ENCODE measurements at regions not wholly inside any gene's neighbourhood (a gene's known extent, or its start where the extent isn't known, plus 50 kb on each side); places are given as distances from the start of the nearest gene placed in this dataset.

- DNase-seq (ENCODE audit: low read depth in 3 of 3, low spot score in 1 of 3): no peak
Measured at GRCh38 chr21:39029086-39029755, 154.0 kb downstream of the PSMG1 start.

GRCh38 chr21:39025198-39025597, 158.1 kb downstream of the PSMG1 start:
- DNase-seq (ENCODE audit: low read depth in 3 of 3, low spot score in 1 of 3): no peak

- DNase-seq (ENCODE audit: low read depth in 3 of 3, low spot score in 1 of 3): no peak
Measured at GRCh38 chr21:39024538-39024937, 158.7 kb downstream of the PSMG1 start.

GRCh38 chr21:39022863-39023693, 160.2 kb downstream of the PSMG1 start:
- no peak for DNase-seq (ENCODE audit: low read depth in 3 of 3, low spot score in 1 of 3)

- no peak for DNase-seq (ENCODE audit: low read depth in 3 of 3, low spot score in 1 of 3)
Measured at GRCh38 chr21:39022466-39022862, 160.8 kb downstream of the PSMG1 start.

- DNase-seq (ENCODE audit: low read depth in 3 of 3, low spot score in 1 of 3): no peak
Measured at GRCh38 chr21:39022035-39022434, 161.2 kb downstream of the PSMG1 start.

- DNase-seq (ENCODE audit: low read depth in 3 of 3, low spot score in 1 of 3): no peak
Measured at GRCh38 chr21:39021478-39021832, 161.8 kb downstream of the PSMG1 start.

GRCh38 chr21:39020751-39021477, 162.3 kb downstream of the PSMG1 start:
- no peak for DNase-seq (ENCODE audit: low read depth in 3 of 3, low spot score in 1 of 3)

- no peak for DNase-seq (ENCODE audit: low read depth in 3 of 3, low spot score in 1 of 3)
Measured at GRCh38 chr21:39018730-39019129, 164.5 kb downstream of the PSMG1 start.

GRCh38 chr21:39016740-39017315, 166.4 kb downstream of the PSMG1 start:
- no peak for DNase-seq (ENCODE audit: low read depth in 3 of 3, low spot score in 1 of 3)

- DNase-seq (ENCODE audit: low read depth in 3 of 3, low spot score in 1 of 3): no peak
Measured at GRCh38 chr21:39014747-39015146, 168.5 kb downstream of the PSMG1 start.

- DNase-seq (ENCODE audit: low read depth in 3 of 3, low spot score in 1 of 3): no peak
Measured at GRCh38 chr21:39012326-39013230, 170.7 kb downstream of the PSMG1 start.

- DNase-seq (ENCODE audit: low read depth in 3 of 3, low spot score in 1 of 3): no peak
Measured at GRCh38 chr21:39011911-39012310, 171.3 kb downstream of the PSMG1 start.

- no peak for DNase-seq (ENCODE audit: low read depth in 3 of 3, low spot score in 1 of 3)
Measured at GRCh38 chr21:39010629-39011404, 172.4 kb downstream of the PSMG1 start.

- DNase-seq (ENCODE audit: low read depth in 3 of 3, low spot score in 1 of 3): no peak
Measured at GRCh38 chr21:39009587-39010225, 173.5 kb downstream of the PSMG1 start.

GRCh38 chr21:39007985-39008384, 175.3 kb downstream of the PSMG1 start:
- no peak for DNase-seq (ENCODE audit: low read depth in 3 of 3, low spot score in 1 of 3)

- no peak for DNase-seq (ENCODE audit: low read depth in 3 of 3, low spot score in 1 of 3)
Measured at GRCh38 chr21:39007532-39007931, 175.7 kb downstream of the PSMG1 start.

GRCh38 chr21:39006571-39007311, 176.5 kb downstream of the PSMG1 start:
- no peak for DNase-seq (ENCODE audit: low read depth in 3 of 3, low spot score in 1 of 3)

- no peak for DNase-seq (ENCODE audit: low read depth in 3 of 3, low spot score in 1 of 3)
Measured at GRCh38 chr21:39005502-39005787, 177.8 kb downstream of the PSMG1 start.
